ENCODE measurements at regions not wholly inside any gene's neighbourhood (a gene's known extent, or its start where the extent isn't known, plus 50 kb on each side); places are given as distances from the start of the nearest gene placed in this dataset.

DNA sequence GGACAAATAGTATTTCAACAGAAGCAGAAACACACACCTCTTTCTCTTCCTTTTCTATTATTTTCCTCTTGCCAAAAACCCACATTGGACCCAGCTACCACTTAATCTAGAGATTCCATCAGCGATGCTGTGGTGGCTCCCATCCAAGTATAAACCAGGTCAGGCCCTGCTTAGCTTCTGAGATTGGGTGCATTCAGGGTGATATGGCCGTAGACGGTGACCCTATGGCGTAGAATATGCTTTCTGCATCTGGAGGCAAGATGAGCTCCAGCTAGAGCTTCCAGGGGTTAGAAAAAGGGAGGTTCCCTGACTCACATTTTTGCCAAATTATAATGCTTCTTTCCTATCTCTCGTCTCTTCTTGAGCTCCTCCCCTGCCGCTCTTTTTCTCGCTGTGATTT lies 66.5 kb downstream of the TNP1 start:
- TF ChIP-seq MED13 (CRISPR knock-in tag; IDR thresholded peaks at IDR 0.05) (no peak), ZNF263 (CRISPR knock-in tag; IDR thresholded peaks at IDR 0.05) (no peak), SETDB1 (CRISPR knock-in tag; IDR thresholded peaks at IDR 0.05; ENCODE audit: borderline replicate concordance) (no peak), YY1 (IDR thresholded peaks at IDR 0.05; ENCODE audit: insufficient read depth, insufficient replicate concordance, low read depth, low read length) (no peak), POLR2A (IDR thresholded peaks at IDR 0.05; ENCODE audit: insufficient read depth in 1 of 2, low read depth in 2 of 2, low read length in 2 of 2) (no peak), PAWR (CRISPR knock-in tag; IDR thresholded peaks at IDR 0.05; ENCODE audit: borderline replicate concordance) (no peak), CHD2 (IDR thresholded peaks at IDR 0.05; ENCODE audit: low read depth, low read length) (no peak), ARHGAP35 (CRISPR knock-in tag; IDR thresholded peaks at IDR 0.05; ENCODE audit: borderline replicate concordance) (no peak)

Measured in HepG2 (cell line).